ENCODE measurements at regions not wholly inside any gene's neighbourhood (a gene's known extent, or its start where the extent isn't known, plus 50 kb on each side); places are given as distances from the start of the nearest gene placed in this dataset.

DNA sequence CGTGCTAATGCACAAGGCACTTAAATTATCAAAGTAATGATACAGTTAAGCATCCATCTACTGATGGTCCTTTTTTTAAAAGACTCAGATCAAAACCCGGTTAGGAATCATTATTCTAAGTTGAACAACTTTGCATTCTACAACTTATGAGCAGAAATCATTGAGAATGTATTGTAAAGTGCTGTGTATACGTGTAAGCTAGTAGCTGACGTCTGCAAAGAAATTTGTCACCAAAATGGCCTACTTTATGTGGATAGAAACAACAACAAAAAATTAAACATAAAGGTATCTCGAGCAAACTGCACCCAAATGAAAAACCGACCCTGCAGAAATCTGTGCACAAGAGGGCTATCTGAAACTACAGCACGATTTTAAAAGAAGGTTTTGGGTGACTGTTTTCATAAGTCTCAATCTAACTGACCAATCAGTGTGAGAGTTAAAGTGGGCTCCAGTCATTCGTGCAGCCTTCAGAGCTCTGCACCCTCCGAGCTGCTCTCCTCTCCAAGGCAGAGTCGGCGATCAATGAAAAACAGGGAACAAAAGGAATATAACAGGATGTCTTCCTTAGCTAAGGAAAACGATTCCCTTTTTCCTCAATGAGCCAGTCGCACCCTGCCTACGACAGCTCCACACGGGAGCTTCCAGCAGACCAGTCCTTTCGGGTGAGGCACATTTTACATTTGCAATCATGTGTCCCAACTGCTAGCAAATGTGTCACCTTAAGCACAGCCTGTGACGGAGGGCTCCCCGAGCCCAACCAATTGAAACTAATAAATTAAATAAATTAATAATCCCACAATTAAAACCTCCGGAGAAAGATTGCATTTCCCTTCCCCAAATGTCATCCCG is 200.7 kb upstream of the FOXN3 start:
- TF ChIP-seq, protein P1, sequence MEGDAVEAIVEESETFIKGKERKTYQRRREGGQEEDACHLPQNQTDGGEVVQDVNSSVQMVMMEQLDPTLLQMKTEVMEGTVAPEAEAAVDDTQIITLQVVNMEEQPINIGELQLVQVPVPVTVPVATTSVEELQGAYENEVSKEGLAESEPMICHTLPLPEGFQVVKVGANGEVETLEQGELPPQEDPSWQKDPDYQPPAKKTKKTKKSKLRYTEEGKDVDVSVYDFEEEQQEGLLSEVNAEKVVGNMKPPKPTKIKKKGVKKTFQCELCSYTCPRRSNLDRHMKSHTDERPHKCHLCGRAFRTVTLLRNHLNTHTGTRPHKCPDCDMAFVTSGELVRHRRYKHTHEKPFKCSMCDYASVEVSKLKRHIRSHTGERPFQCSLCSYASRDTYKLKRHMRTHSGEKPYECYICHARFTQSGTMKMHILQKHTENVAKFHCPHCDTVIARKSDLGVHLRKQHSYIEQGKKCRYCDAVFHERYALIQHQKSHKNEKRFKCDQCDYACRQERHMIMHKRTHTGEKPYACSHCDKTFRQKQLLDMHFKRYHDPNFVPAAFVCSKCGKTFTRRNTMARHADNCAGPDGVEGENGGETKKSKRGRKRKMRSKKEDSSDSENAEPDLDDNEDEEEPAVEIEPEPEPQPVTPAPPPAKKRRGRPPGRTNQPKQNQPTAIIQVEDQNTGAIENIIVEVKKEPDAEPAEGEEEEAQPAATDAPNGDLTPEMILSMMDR (IDR thresholded peaks at IDR 0.05) = no peak
- no peak for TF ChIP-seq POLR2A (IDR thresholded peaks at IDR 0.05)
